ENCODE measurements at regions not wholly inside any gene's neighbourhood (a gene's known extent, or its start where the extent isn't known, plus 50 kb on each side); places are given as distances from the start of the nearest gene placed in this dataset.
"Not testable (repeated sequence)": the region's sequence is repeated elsewhere in the genome, so short reads cannot be mapped to it uniquely, and the experiment has no call there.

GRCh38 chr10:27335246-27335645 lies 94.6 kb upstream of the ACBD5 start:
- TF ChIP-seq, protein P1, sequence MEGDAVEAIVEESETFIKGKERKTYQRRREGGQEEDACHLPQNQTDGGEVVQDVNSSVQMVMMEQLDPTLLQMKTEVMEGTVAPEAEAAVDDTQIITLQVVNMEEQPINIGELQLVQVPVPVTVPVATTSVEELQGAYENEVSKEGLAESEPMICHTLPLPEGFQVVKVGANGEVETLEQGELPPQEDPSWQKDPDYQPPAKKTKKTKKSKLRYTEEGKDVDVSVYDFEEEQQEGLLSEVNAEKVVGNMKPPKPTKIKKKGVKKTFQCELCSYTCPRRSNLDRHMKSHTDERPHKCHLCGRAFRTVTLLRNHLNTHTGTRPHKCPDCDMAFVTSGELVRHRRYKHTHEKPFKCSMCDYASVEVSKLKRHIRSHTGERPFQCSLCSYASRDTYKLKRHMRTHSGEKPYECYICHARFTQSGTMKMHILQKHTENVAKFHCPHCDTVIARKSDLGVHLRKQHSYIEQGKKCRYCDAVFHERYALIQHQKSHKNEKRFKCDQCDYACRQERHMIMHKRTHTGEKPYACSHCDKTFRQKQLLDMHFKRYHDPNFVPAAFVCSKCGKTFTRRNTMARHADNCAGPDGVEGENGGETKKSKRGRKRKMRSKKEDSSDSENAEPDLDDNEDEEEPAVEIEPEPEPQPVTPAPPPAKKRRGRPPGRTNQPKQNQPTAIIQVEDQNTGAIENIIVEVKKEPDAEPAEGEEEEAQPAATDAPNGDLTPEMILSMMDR (IDR thresholded peaks at IDR 0.05) = not testable (repeated sequence)
- TF ChIP-seq POLR2A (IDR thresholded peaks at IDR 0.05) = not testable (repeated sequence)
